ENCODE measurements at regions not wholly inside any gene's neighbourhood (a gene's known extent, or its start where the extent isn't known, plus 50 kb on each side); places are given as distances from the start of the nearest gene placed in this dataset.

DNA sequence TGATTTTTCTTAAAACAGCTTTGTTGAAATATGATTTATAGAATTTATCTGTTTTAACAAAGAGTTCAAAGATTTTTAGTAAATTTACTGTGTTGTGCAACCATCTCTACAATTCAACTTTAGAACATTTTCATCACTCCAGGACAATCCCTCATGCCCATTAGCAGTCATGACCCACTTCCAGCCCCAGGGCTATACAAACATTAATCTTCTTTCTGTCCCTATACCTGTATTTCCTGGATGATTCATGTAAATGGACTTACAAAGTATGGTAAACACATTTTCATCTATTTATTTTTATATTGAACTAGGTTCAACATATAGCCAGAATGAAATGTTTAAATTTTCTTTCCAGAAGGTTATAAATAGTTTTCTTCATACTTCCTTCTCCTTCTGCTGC is 127.8 kb upstream of the CCDC180 start:
- TF ChIP-seq CTCF (IDR thresholded peaks at IDR 0.05; ENCODE audit: low read depth, low read length) (no peak), POLR2A (IDR thresholded peaks at IDR 0.05; ENCODE audit: extremely low read depth, insufficient read length) (no peak)

All from NB4 (cell line).